Endodermal cell (in vitro differentiated cells): ENCODE measurements at regions not wholly inside any gene's neighbourhood (a gene's known extent, or its start where the extent isn't known, plus 50 kb on each side); places are given as distances from the start of the nearest gene placed in this dataset.

Source experiments
- DNase-seq: peaks from one replicate; pipeline ENCODE4 v3.0.0-alpha.2; 2017
- H3K27ac ChIP-seq: 2 replicates; pipeline ENCODE4 v1.5.1; 2013; ENCODE audit warnings: mild to moderate bottlenecking, low read depth, low read length, moderate library complexity
- H3K27me3 ChIP-seq: 2 replicates; pipeline ENCODE4 v1.6.1; 2013; ENCODE audit warnings: mild to moderate bottlenecking, low read length, moderate library complexity; ENCODE audit not compliant: insufficient read depth, control insufficient read depth, poor library complexity, severe bottlenecking
- H3K36me3 ChIP-seq: 2 replicates; pipeline ENCODE4 v1.7.0; 2013; ENCODE audit warnings: mild to moderate bottlenecking, low read length, moderate library complexity; ENCODE audit not compliant: control insufficient read depth, insufficient read depth
- H3K4me1 ChIP-seq: one replicate; pipeline ENCODE4 v1.7.0; 2013; ENCODE audit warnings: low read length; ENCODE audit not compliant: control insufficient read depth, insufficient read depth
- H3K4me3 ChIP-seq: 2 replicates; pipeline ENCODE4 v1.5.1; 2013; ENCODE audit warnings: mild to moderate bottlenecking, low read length, moderate library complexity
- H3K9ac ChIP-seq: 2 replicates; pipeline ENCODE4 v1.6.1; 2013; ENCODE audit warnings: mild to moderate bottlenecking, low read length, moderate library complexity; ENCODE audit not compliant: poor library complexity, severe bottlenecking; ENCODE audit errors: extremely low read depth
- H3K9me3 ChIP-seq: 2 replicates; pipeline ENCODE4 v1.6.1; 2013; ENCODE audit warnings: mild to moderate bottlenecking, low read length, moderate library complexity; ENCODE audit not compliant: control insufficient read depth
- H3K27ac Mint-ChIP-seq: 2 replicates; pipeline ENCODE4 v1.8.0; 2020; ENCODE audit warnings: mixed read lengths
- H3K27me3 Mint-ChIP-seq: 2 replicates; pipeline ENCODE4 v1.8.0; 2021; ENCODE audit warnings: mild to moderate bottlenecking, mixed read lengths; ENCODE audit not compliant: insufficient read depth
- H3K36me3 Mint-ChIP-seq: 2 replicates; pipeline ENCODE4 v1.8.0; 2020; ENCODE audit warnings: low read depth, mixed read lengths
- H3K4me1 Mint-ChIP-seq: 2 replicates; pipeline ENCODE4 v1.8.0; 2020; ENCODE audit warnings: mixed read lengths
- H3K4me3 Mint-ChIP-seq: 2 replicates; pipeline ENCODE4 v1.8.0; 2020; ENCODE audit warnings: mild to moderate bottlenecking, moderate library complexity, mixed read lengths
- H3K9me3 Mint-ChIP-seq: 2 replicates; pipeline ENCODE4 v1.8.0; 2020; ENCODE audit warnings: mild to moderate bottlenecking, mixed read lengths
- CTCF ChIP-seq: fragments of 200-600 bp; sonication (generic); conservative IDR thresholded peaks from 2 replicates; pipeline ENCODE4 v1.5.0; 2021; ENCODE audit warnings: antibody characterized with exemption, mild to moderate bottlenecking
- WGBS, 2 experiments: methylation state at CpG; one replicate each; pipeline versions ENCODE4 v1.1.5 to v1.1.7; 2013; ENCODE audit warnings: missing lambda C conversion rate in 2 of 2, mixed read lengths in 1 of 2; ENCODE audit not compliant: insufficient coverage in 1 of 2, insufficient read length in 1 of 2; 5-methylcytosine and 5-hydroxymethylcytosine counted together

- peaks cover 7% of the 10 kb centered on the region for H3K9me3 ChIP-seq
- peaks cover 28% of the 10 kb centered on the region for H3K27me3 Mint-ChIP-seq
- peaks cover 4% of the 10 kb centered on the region for H3K36me3 Mint-ChIP-seq
- no peak overlapping the region for H3K27ac Mint-ChIP-seq
- H3K9ac ChIP-seq: no peak overlapping the region
- no peak overlapping the region for H3K4me3 Mint-ChIP-seq
- no peak for DNase-seq
- H3K36me3 ChIP-seq: no peaks in the 10 kb centered on the region
- no peak for TF ChIP-seq CTCF
- peaks cover 19% of the 10 kb centered on the region for H3K9me3 Mint-ChIP-seq
- H3K27me3 ChIP-seq: peaks cover 18% of the 10 kb centered on the region
- H3K4me1 ChIP-seq: no peaks in the 10 kb centered on the region
- H3K4me3 ChIP-seq: no peak overlapping the region
- H3K27ac ChIP-seq: no peak overlapping the region
- no peaks in the 10 kb centered on the region for H3K4me1 Mint-ChIP-seq
Measured at GRCh38 chr1:13943055-13943454, 243.1 kb downstream of the PRDM2 start.

DNA sequence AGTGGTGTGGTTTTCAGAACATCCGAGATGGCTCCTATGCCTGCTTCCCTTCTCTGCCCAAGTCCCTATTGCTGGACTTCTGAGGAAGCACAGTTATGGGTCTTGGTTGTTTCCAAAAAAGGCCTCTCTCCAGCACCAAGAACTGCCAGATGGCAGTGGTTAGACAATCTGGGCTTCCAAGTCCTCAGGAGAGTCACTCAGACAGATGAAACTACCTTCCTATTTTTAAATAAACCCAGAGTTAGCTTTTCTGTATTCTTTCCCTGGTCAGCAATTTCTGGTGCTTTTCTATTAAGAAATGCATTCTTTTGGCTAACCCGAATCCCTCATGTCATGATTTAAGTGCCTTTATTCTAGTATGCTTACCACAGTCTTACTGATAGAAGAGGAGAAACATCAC is 245.9 kb downstream of the PRDM2 start:
- peaks cover 4% of the 10 kb centered on the region for H3K36me3 Mint-ChIP-seq
- peaks cover 5% of the 10 kb centered on the region for H3K4me1 Mint-ChIP-seq
- peaks cover 17% of the 10 kb centered on the region for H3K9me3 Mint-ChIP-seq
- no peak for DNase-seq
- no peak overlapping the region for H3K27ac Mint-ChIP-seq
- Histone ChIP-seq H3K9me3 (peaks cover 7% of the 10 kb centered on the region), H3K27ac (no peak overlapping the region), H3K4me3 (no peak overlapping the region), H3K4me1 (no peaks in the 10 kb centered on the region), H3K9ac (no peak overlapping the region), H3K36me3 (no peaks in the 10 kb centered on the region), H3K27me3 (peaks cover 26% of the 10 kb centered on the region)
- no peak for TF ChIP-seq CTCF
- peaks cover 29% of the 10 kb centered on the region for H3K27me3 Mint-ChIP-seq
- no peak overlapping the region for H3K4me3 Mint-ChIP-seq
- 91% methylated on average over 1 to 2 of the region's 2 CpGs for WGBS, 2 experiments

DNA sequence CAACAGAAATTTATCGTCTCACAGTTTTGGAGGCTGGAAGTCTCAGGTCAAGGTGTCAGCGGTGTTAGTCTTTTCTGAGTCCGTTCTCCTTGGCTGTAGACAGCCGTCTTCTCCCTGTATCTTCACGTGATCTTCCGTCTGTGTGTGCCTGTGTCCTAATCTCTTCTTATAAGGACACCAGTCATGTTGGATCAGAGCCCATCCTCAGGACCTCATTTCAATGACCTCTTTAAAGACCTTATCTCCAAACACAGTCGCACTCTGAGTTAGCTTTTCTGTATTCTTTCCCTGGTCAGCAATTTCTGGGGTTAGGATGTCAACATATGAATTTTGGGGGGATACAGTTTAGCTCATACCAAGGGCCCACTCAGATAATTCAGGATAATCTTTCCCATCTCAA is 247.7 kb downstream of the PRDM2 start:
- no peak overlapping the region for H3K27ac Mint-ChIP-seq
- Histone ChIP-seq H3K9ac (no peak overlapping the region), H3K27ac (no peak overlapping the region), H3K9me3 (peaks cover 6% of the 10 kb centered on the region), H3K27me3 (peaks cover 26% of the 10 kb centered on the region), H3K4me1 (no peaks in the 10 kb centered on the region), H3K36me3 (no peaks in the 10 kb centered on the region), H3K4me3 (no peak overlapping the region)
- no peak overlapping the region for H3K4me3 Mint-ChIP-seq
- no peaks in the 10 kb centered on the region for H3K36me3 Mint-ChIP-seq
- WGBS, 2 experiments: 96 to 97% methylated on average over 7 of the region's 7 CpGs
- TF ChIP-seq CTCF: no peak
- H3K9me3 Mint-ChIP-seq: peaks cover 4% of the 10 kb centered on the region
- peaks cover 26% of the 10 kb centered on the region for H3K27me3 Mint-ChIP-seq
- DNase-seq: no peak
- H3K4me1 Mint-ChIP-seq: peaks cover 17% of the 10 kb centered on the region
